Fibroblast of skin of back (primary cell): ENCODE measurements at regions not wholly inside any gene's neighbourhood (a gene's known extent, or its start where the extent isn't known, plus 50 kb on each side); places are given as distances from the start of the nearest gene placed in this dataset.
A peak's percentile ranks its signal among the peaks of the same experiment; 100 is the strongest.

Experiments
- DNase-seq: peaks from one replicate; pipeline ENCODE4 v3.0.0-alpha.2; 2013

DNA sequence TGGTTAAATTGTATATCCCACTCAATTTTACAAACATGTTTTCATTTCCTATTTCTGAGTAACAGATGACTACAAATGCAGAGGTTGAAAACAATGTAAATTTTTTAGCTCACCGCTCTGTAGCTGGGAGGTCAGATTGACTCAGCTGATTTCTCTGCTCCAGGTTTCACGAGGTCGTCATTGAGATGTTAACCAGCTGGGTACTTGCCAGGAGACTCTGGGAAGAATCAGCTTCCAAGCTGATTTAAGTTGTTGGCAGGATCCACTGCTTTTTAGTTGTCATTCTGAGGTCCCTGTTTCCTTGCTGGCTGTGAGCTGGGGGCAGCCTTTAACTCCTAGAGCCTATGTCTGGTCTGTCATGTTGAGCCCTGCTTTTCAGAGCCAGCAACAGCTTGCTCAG is 864.3 kb upstream of the AGA start:
- peak; percentile 38 for DNase-seq

GRCh38 chr4:178309890-178310289 is 867.7 kb upstream of the AGA start:
- DNase-seq: no peak

DNA sequence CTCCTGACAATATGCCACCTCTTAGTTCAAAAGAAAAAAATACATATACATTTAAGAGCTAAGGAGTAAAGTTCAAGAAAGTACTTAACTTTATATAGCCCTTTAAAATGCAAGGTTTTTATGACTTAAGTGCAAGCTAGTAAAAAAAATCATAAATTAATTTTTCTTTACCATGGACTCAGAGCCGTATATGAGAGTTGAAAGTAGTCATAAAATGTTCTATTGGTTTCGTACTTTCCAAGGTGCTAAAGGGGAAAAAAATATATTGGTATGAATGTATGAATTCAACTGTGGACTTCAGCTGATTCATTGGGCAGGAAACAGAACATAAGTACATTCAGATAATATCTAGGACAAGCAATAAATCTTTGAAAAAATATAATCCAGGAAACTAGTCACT is 869.8 kb upstream of the AGA start:
- DNase-seq: no peak

- DNase-seq: no peak
These were observed 872.0 kb upstream of the AGA start for GRCh38 chr4:178314287-178314686.

DNA sequence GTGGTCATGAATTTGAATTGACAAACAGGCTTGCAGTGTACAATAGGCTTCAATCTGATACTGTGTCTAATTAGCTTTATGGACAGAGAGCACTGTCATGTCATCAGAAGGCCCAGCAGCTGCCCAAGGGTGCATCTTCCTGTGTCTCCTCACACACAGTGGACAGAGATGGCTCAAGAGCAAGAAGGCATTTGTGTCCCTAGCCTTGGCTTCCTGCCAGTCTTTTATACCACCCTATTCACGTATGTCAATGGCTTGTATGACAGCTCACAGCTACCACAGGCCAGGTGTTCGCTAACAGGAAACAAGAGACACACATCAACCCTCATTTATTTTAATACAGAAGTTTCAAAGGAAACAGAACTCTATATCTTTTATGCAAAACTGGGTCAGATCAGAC is 874.0 kb upstream of the AGA start:
- DNase-seq: no peak

GRCh38 chr4:178320003-178320402 is 877.8 kb upstream of the AGA start:
- no peak for DNase-seq

DNA sequence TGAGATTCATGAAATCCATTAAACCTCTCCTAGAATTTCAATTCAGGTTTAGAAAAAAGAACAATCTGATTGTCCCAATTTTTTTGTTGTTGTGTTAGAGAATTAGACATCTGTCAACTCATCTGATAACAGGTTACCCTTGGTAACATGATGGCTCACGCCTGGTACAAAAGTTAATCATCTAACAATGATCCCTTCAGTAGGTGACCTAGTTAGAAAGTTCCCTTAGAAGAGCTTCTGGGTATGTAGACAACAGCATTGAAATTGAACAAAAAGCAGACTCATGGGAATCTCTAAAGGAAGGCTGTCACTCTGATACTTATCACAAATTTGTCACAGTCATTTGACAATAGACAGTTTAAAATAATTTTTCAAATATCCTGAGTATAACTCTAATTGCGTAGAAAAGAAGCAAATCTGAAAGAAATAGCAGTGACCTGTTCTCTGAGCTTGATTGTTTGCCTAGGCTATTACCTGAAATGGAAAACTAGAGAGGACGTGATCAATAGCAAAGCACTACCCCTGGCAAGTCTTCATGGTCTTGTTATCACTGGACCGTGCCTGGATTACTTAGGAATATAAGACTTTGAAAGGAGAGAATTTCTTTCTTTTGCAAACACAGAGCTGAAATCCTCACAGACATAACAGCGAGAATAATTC is 880.4 kb upstream of the AGA start:
- DNase-seq: no peak

DNA sequence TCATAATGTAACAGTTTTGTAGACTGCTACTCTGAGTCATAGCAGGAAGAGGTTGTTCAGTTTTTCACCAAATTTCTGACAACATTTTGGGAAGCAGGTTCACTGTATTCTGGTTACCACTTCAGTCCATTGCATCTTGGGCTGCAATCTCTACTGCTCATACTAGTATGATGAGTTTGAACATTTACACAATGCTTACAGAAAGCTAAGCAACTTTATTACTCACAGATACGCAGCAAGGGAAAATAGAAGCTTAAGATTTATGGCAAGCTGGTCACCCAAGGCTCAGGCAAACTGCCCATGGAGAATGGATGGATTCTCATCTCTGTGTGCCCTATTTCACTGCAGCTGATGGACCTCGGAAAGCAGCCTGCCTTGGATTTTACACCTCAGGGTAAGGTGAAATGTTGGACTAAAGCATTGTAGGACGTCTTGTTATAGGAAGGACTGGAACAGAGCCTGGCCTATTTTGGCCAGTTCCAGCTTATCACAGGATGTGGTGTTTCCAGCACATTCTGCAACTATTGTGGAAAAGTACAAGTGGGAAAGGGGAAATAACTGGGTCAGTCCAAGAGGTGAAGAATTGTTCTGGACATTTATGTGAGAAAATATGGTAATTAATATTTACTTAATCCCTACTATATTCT is 887.1 kb upstream of the AGA start:
- DNase-seq: no peak

- no peak for DNase-seq
These were observed 891.1 kb upstream of the AGA start for GRCh38 chr4:178333355-178333754.

DNA sequence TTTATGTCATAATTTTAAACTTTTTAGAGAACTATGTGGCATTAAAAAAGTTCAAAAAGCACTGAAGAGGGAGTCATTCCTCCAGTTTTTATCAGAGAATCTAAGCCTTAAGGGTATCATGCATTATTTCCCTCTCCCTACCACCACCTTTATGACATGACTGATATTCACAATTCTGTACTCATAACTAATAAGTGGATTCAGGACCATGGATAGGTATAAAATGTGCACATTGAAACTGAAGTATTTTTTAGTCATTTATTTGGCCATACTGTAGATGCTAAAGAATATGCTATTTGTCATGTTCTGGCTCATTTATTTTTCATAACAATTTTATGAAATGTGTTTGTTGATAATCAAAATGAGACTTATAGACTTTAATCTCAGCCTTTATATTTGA is 897.5 kb upstream of the AGA start:
- no peak for DNase-seq

DNA sequence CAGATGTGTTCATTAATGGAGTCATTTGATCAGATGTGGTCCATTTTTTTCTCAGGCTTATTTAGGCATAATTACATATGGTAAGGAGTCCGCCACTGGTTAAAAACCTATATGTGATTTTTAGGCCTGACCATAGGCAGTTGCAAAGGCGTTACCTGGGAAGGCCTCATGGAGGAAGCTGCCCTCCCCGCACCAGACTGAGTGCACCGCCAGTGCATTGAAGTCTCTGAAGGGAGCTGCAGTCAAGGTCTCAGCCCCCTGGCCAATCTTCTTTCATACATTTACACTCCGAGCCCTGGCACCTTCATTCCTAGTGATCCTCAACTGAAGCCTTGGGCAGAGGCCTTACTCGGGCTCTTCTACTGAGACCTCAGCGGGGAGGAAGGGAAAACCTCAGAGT is 898.2 kb upstream of the AGA start:
- DNase-seq: no peak

DNA sequence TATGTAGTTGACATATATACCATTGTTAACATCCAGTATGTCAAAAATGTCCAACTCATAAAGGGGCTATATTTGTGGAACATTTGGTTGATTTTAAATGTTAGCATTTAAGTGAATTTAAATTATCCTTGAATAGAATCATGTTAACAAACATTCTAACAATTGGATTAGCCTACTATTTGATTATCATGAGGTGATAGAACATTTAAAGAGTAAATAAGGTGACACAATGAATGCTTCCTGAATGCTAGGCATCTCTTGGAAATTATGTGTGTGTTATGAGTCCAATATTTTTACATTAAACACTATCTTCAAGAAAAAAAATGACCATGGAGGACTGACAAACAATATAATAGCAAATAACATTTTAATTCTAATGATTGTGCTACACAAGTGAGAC is 901.9 kb upstream of the AGA start:
- no peak for DNase-seq

- DNase-seq: no peak
These were observed 904.9 kb upstream of the AGA start for GRCh38 chr4:178347111-178347510.

DNA sequence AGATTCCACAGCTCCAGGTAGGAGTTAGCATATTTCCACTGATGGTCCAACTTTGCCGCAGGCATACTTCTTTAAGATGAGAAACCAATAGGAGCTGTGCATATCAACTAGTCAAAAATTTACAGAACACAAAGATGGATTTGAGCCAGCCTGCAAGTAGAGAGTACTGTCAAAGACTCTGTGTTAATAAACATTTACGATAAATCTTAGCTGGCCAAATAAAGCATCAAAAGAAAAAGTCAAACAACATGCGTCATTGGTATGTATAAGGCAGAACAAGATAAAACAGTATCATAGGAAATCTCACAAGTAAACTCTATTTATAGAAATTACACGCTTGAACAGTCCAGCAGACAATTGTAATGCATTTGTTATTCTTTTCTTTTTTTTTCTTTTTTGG is 907.4 kb upstream of the AGA start:
- DNase-seq: no peak

GRCh38 chr4:178351185-178351584 is 908.9 kb upstream of the AGA start:
- no peak for DNase-seq

- no peak for DNase-seq
These were observed 914.5 kb upstream of the AGA start for GRCh38 chr4:178356725-178357124.

GRCh38 chr4:178385481-178385880 is 943.2 kb upstream of the AGA start:
- DNase-seq: no peak

DNA sequence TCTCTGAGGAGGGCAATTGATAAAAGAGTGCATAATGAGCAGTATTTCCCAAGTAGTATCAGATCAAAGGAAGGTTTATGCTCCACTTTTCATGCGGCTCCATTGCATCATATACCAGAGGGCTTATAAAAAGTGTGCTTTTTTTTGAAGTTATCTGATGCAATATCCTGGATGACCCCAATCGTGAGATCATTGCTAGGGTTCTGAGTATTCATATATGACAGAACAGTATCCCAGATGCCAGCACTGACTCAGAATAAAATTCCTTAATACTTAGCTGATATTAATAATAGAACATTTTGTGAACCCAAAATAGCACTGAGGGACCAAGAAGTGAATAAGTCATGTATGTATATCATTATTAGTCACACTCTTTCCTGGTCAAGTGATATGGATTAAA is 945.5 kb upstream of the AGA start:
- peak; percentile 42 for DNase-seq

DNA sequence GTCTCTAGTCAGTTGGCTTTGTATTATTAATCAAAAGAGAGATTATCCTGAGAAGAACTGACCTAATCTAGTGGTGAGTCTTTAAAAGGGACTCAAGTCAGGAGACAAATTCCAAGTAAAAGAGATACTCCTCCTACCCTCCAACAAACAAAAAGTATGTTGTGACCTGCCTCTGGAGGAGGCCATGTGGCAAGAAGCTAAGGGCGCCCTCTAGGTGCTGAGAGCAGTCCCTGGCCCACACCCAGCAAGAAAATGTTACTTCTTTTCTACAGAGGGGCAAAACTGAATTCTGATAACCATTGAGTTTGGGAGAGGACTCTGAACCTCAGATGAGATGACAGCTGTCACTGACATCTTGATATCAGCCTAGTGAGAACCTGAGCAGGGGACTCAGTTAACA is 953.6 kb upstream of the AGA start:
- no peak for DNase-seq

- no peak for DNase-seq
These were observed 970.2 kb upstream of the AGA start for GRCh38 chr4:178412455-178412854.

DNA sequence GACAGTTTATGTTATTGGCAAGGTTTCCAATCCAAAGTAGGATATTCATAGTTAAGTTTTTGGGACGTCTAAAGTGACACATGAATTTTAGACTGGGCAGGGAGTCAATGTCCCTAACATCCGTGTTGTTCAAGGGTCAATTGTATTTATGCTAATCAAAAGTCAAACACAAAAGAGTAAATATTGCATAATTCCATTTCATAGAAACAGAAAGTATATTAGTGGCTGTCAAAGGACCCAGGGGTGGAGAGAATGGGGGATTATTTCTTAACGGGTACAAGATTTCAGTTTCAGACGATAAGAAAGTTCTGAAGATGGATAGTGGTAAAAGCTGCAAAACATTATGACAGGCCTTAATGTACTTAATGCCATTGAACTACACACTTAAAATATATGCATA is 971.8 kb upstream of the AGA start:
- no peak for DNase-seq

- no peak for DNase-seq
These were observed 972.7 kb upstream of the AGA start for GRCh38 chr4:178414881-178415446.

DNA sequence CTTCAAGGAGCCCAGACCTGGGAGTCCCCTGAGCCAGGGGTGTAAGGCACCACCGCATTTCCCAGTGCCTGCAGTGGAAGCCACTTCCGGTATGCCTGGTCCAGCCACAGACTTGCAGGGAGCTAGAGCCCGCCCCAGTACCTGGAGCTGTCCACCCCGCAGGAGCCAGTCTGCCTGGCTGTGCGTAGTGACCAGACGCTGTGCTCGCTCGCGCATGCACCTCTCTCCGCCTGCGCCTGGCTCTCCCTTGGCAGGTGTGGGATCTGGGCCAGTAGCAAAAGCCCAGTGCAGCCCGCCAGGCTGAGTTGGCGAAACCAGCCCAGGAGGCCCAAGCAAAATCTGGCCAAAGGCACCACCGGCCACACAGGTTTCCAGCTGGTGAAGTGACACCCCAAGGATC is 973.7 kb upstream of the AGA start:
- no peak for DNase-seq

- DNase-seq: no peak
These were observed 981.1 kb upstream of the AGA start for GRCh38 chr4:178423366-178423765.

GRCh38 chr4:178426871-178427270 is 984.6 kb upstream of the AGA start:
- DNase-seq: no peak
